ENCODE measurements at regions not wholly inside any gene's neighbourhood (a gene's known extent, or its start where the extent isn't known, plus 50 kb on each side); places are given as distances from the start of the nearest gene placed in this dataset.

GRCh38 chr13:62088165-62088564 is 672.5 kb upstream of the PCDH20 start:
- DNase-seq (ENCODE audit: low read depth, low spot score), result no peak
- H3K4me3 ChIP-seq (ENCODE audit: low read length), result no peak overlapping the region

- DNase-seq (ENCODE audit: low read depth, low spot score), result no peak
These were observed 671.5 kb upstream of the PCDH20 start for GRCh38 chr13:62087124-62087523.

GRCh38 chr13:62085337-62086229 is 669.9 kb upstream of the PCDH20 start:
- H3K4me3 ChIP-seq (ENCODE audit: low read length), result no peak overlapping the region
- DNase-seq (ENCODE audit: low read depth, low spot score), result no peak

More at GRCh38 chr13:62087124-62087523, 671.5 kb upstream of the PCDH20 start:
- H3K4me3 ChIP-seq (ENCODE audit: low read length), result no peak overlapping the region

GRCh38 chr13:62084728-62085127 is 669.1 kb upstream of the PCDH20 start:
- no peak overlapping the region for H3K4me3 ChIP-seq (ENCODE audit: low read length)
- DNase-seq (ENCODE audit: low read depth, low spot score), result no peak

- DNase-seq (ENCODE audit: low read depth, low spot score), result no peak
- H3K4me3 ChIP-seq (ENCODE audit: low read length), result no peak overlapping the region
These were observed 652.2 kb upstream of the PCDH20 start for GRCh38 chr13:62067821-62068220.

- DNase-seq (ENCODE audit: low read depth, low spot score), result no peak
- no peak overlapping the region for H3K4me3 ChIP-seq (ENCODE audit: low read length)
These were observed 649.4 kb upstream of the PCDH20 start for GRCh38 chr13:62065016-62065415.

GRCh38 chr13:62061751-62062150 is 646.1 kb upstream of the PCDH20 start:
- DNase-seq (ENCODE audit: low read depth, low spot score), result no peak
- no peak overlapping the region for H3K4me3 ChIP-seq (ENCODE audit: low read length)

- DNase-seq (ENCODE audit: low read depth, low spot score), result no peak
- no peak overlapping the region for H3K4me3 ChIP-seq (ENCODE audit: low read length)
These were observed 644.9 kb upstream of the PCDH20 start for GRCh38 chr13:62060570-62060969.

GRCh38 chr13:62057286-62057685 is 641.6 kb upstream of the PCDH20 start:
- no peak for DNase-seq (ENCODE audit: low read depth, low spot score)

GRCh38 chr13:62049992-62050391 is 634.3 kb upstream of the PCDH20 start:
- DNase-seq (ENCODE audit: low read depth, low spot score), result no peak

More at GRCh38 chr13:62057286-62057685, 641.6 kb upstream of the PCDH20 start:
- H3K4me3 ChIP-seq (ENCODE audit: low read length), result no peak overlapping the region

GRCh38 chr13:62046512-62046911 is 630.9 kb upstream of the PCDH20 start:
- DNase-seq (ENCODE audit: low read depth, low spot score), result no peak
- H3K4me3 ChIP-seq (ENCODE audit: low read length), result no peak overlapping the region

More at GRCh38 chr13:62049992-62050391, 634.3 kb upstream of the PCDH20 start:
- H3K4me3 ChIP-seq (ENCODE audit: low read length), result no peak overlapping the region

- no peak overlapping the region for H3K4me3 ChIP-seq (ENCODE audit: low read length)
- DNase-seq (ENCODE audit: low read depth, low spot score), result no peak
These were observed 628.0 kb upstream of the PCDH20 start for GRCh38 chr13:62043600-62043999.

- DNase-seq (ENCODE audit: low read depth, low spot score), result no peak
- no peak overlapping the region for H3K4me3 ChIP-seq (ENCODE audit: low read length)
These were observed 625.2 kb upstream of the PCDH20 start for GRCh38 chr13:62040806-62041205.

GRCh38 chr13:62040078-62040477 is 624.4 kb upstream of the PCDH20 start:
- DNase-seq (ENCODE audit: low read depth, low spot score), result no peak
- H3K4me3 ChIP-seq (ENCODE audit: low read length), result no peak overlapping the region

GRCh38 chr13:62038214-62038613 is 622.6 kb upstream of the PCDH20 start:
- H3K4me3 ChIP-seq (ENCODE audit: low read length), result no peak overlapping the region
- no peak for DNase-seq (ENCODE audit: low read depth, low spot score)

- no peak for DNase-seq (ENCODE audit: low read depth, low spot score)
- H3K4me3 ChIP-seq (ENCODE audit: low read length), result no peak overlapping the region
These were observed 620.3 kb upstream of the PCDH20 start for GRCh38 chr13:62035981-62036380.

GRCh38 chr13:62033934-62034333 is 618.3 kb upstream of the PCDH20 start:
- no peak overlapping the region for H3K4me3 ChIP-seq (ENCODE audit: low read length)
- DNase-seq (ENCODE audit: low read depth, low spot score), result no peak

- DNase-seq (ENCODE audit: low read depth, low spot score), result no peak
- H3K4me3 ChIP-seq (ENCODE audit: low read length), result no peak overlapping the region
These were observed 606.7 kb upstream of the PCDH20 start for GRCh38 chr13:62022369-62022768.

- H3K4me3 ChIP-seq (ENCODE audit: low read length), result no peak overlapping the region
- DNase-seq (ENCODE audit: low read depth, low spot score), result no peak
These were observed 604.2 kb upstream of the PCDH20 start for GRCh38 chr13:62019858-62020257.

GRCh38 chr13:62014299-62014698 is 598.6 kb upstream of the PCDH20 start:
- no peak overlapping the region for H3K4me3 ChIP-seq (ENCODE audit: low read length)
- no peak for DNase-seq (ENCODE audit: low read depth, low spot score)

GRCh38 chr13:62003452-62003851 is 587.8 kb upstream of the PCDH20 start:
- no peak for DNase-seq (ENCODE audit: low read depth, low spot score)
- H3K4me3 ChIP-seq (ENCODE audit: low read length), result no peak overlapping the region

All from Jurkat, Clone E6-1 (cell line).